Keratinocyte (primary cell): ENCODE measurements at regions not wholly inside any gene's neighbourhood (a gene's known extent, or its start where the extent isn't known, plus 50 kb on each side); places are given as distances from the start of the nearest gene placed in this dataset.

Experiments
- DNase-seq: peaks from one replicate; pipeline ENCODE4 v3.0.0-alpha.2; 2011; ENCODE audit warnings: low read depth, missing footprints, low spot score
- FAIRE-seq: peaks from 2 replicates; lab custom pipeline; 2011; peaks lifted over from hg19 to GRCh38; lab: Jason Lieb, UNC
- H2AFZ ChIP-seq: 2 replicates; pipeline ENCODE4 v1.6.0; 2012; ENCODE audit warnings: low read length, control low read depth, inconsistent platforms; ENCODE audit not compliant: control insufficient read depth
- H3K27ac ChIP-seq: 2 replicates; pipeline ENCODE4 v1.5.1; 2011; ENCODE audit warnings: low read length; ENCODE audit not compliant: control insufficient read depth, insufficient read depth
- H3K27me3 ChIP-seq: 3 replicates; pipeline ENCODE4 v1.6.0; 2011; ENCODE audit warnings: low read length; ENCODE audit not compliant: control insufficient read depth, insufficient read depth; ENCODE audit errors: extremely low read depth
- H3K36me3 ChIP-seq, 2 experiments: 2 replicates in 1 of 2; 3 replicates in 1 of 2; pipeline ENCODE4 v1.5.1; 2011; ENCODE audit warnings: low read length in 2 of 2, mild to moderate bottlenecking in 1 of 2; ENCODE audit not compliant: control insufficient read depth in 2 of 2, insufficient read depth in 2 of 2; ENCODE audit errors: extremely low read depth in 1 of 2
- H3K4me1 ChIP-seq: 3 replicates; pipeline ENCODE4 v1.5.1; 2011; ENCODE audit warnings: low read length; ENCODE audit not compliant: control insufficient read depth, insufficient read depth; ENCODE audit errors: extremely low read depth
- H3K4me2 ChIP-seq: 3 replicates; pipeline ENCODE4 v1.6.0; 2011; ENCODE audit warnings: low read depth, low read length; ENCODE audit not compliant: control insufficient read depth, insufficient read depth; ENCODE audit errors: extremely low read depth
- H3K4me3 ChIP-seq, 3 experiments: fragments of 200-600 bp in 1 of 3; sonication (generic) in 1 of 3; 2 replicates in 2 of 3; 3 replicates in 1 of 3; pipeline ENCODE4 v1.5.1; 2011 to 2016; ENCODE audit warnings: low read length in 3 of 3, mild to moderate bottlenecking in 3 of 3, control low read depth in 2 of 3, inconsistent platforms in 1 of 3, low read depth in 1 of 3, mixed read lengths in 1 of 3, mixed run types in 1 of 3, moderate library complexity in 1 of 3; ENCODE audit not compliant: control insufficient read depth in 2 of 3, insufficient read depth in 2 of 3; ENCODE audit errors: extremely low read depth in 1 of 3
- H3K79me2 ChIP-seq: 2 replicates; pipeline ENCODE4 v1.6.0; 2012; ENCODE audit warnings: low read length; ENCODE audit not compliant: control insufficient read depth, insufficient read depth
- H3K9ac ChIP-seq: 3 replicates; pipeline ENCODE4 v1.6.0; 2011; ENCODE audit warnings: low read length; ENCODE audit not compliant: control insufficient read depth, insufficient read depth; ENCODE audit errors: extremely low read depth
- H3K9me1 ChIP-seq: 3 replicates; pipeline ENCODE4 v1.6.0; 2011; ENCODE audit warnings: low read length; ENCODE audit not compliant: control insufficient read depth, insufficient read depth; ENCODE audit errors: extremely low read depth
- H3K9me3 ChIP-seq: 2 replicates; pipeline ENCODE4 v1.5.1; 2012; ENCODE audit warnings: low read depth, low read length; ENCODE audit not compliant: control insufficient read depth
- H4K20me1 ChIP-seq: 3 replicates; pipeline ENCODE4 v1.6.0; 2011; ENCODE audit warnings: low read length; ENCODE audit not compliant: control insufficient read depth, insufficient read depth; ENCODE audit errors: extremely low read depth
- EZH2 ChIP-seq: IDR thresholded peaks from one replicate; pipeline ENCODE4 v1.6.1; 2012; ENCODE audit warnings: inconsistent platforms, mild to moderate bottlenecking, low read length, moderate library complexity
- dilution Hi-C: fragments of 300-500 bp; cut with MboI; formaldehyde crosslinking; loops from one replicate; pipeline ENCODE4 v1.7.0; 2020; ENCODE audit warnings: low sequenced_read_pairs; ENCODE audit not compliant: extremely low pct_ligation_motif_present
- TF ChIP-seq, protein P1 (sequence below), 3 experiments: IDR thresholded peaks in 1 of 3; conservative IDR thresholded peaks in 1 of 3; optimal IDR thresholded peaks in 1 of 3; 2 replicates in 2 of 3; 3 replicates in 1 of 3; pipeline versions ENCODE3 to v1.5.1; 2011; ENCODE audit warnings: low read length in 3 of 3, mild to moderate bottlenecking in 3 of 3, moderate library complexity in 2 of 3, control low read depth in 1 of 3, inconsistent platforms in 1 of 3; ENCODE audit not compliant: insufficient read depth in 2 of 3; ENCODE audit errors: extremely low read depth in 1 of 3

DNA sequence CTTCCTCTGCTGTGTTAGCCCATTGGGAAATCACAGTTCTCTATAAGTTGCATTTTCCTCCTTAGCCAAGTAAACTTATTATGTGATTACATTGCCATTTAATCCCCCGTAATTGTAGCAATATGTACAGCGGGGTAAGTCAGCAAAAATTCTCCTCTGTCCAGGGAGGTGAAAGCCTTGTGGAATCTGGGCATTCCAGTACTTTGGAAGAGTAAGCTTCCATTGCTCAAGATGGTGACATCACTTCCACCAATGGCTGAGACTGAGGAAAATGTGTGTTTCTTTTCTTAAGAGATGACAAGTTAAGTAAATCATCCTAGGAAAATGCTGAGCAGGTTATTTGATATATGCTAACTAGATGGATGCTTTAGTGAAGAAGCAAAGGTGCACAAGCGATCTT lies 436.7 kb downstream of the CETN3 start:
- Histone ChIP-seq H4K20me1 (no peaks in the 10 kb centered on the region), H3K9me1 (no peaks in the 10 kb centered on the region), H3K79me2 (no peaks in the 10 kb centered on the region), H3K36me3 (no peaks in the 10 kb centered on the region), H2AFZ (no peak overlapping the region), H3K9me3 (no peaks in the 10 kb centered on the region), H3K4me3 (no peak overlapping the region), H3K27ac (no peak overlapping the region), H3K9ac (no peak overlapping the region), H3K4me1 (no peaks in the 10 kb centered on the region), H3K27me3 (no peaks in the 10 kb centered on the region), H3K4me2 (no peak overlapping the region)
- FAIRE-seq: no peak
- dilution Hi-C loops: no loop called here
- DNase-seq: no peak
- TF ChIP-seq EZH2: no peak
- TF ChIP-seq, protein P1, sequence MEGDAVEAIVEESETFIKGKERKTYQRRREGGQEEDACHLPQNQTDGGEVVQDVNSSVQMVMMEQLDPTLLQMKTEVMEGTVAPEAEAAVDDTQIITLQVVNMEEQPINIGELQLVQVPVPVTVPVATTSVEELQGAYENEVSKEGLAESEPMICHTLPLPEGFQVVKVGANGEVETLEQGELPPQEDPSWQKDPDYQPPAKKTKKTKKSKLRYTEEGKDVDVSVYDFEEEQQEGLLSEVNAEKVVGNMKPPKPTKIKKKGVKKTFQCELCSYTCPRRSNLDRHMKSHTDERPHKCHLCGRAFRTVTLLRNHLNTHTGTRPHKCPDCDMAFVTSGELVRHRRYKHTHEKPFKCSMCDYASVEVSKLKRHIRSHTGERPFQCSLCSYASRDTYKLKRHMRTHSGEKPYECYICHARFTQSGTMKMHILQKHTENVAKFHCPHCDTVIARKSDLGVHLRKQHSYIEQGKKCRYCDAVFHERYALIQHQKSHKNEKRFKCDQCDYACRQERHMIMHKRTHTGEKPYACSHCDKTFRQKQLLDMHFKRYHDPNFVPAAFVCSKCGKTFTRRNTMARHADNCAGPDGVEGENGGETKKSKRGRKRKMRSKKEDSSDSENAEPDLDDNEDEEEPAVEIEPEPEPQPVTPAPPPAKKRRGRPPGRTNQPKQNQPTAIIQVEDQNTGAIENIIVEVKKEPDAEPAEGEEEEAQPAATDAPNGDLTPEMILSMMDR (optimal IDR thresholded peaks at IDR 0.05 in 1 of 3, IDR thresholded peaks at IDR 0.05 in 1 of 3, conservative IDR thresholded peaks at IDR 0.05 in 1 of 3; ENCODE audit: extremely low read depth in 1 of 3, insufficient read depth in 2 of 3, low read length in 3 of 3): no peak

DNA sequence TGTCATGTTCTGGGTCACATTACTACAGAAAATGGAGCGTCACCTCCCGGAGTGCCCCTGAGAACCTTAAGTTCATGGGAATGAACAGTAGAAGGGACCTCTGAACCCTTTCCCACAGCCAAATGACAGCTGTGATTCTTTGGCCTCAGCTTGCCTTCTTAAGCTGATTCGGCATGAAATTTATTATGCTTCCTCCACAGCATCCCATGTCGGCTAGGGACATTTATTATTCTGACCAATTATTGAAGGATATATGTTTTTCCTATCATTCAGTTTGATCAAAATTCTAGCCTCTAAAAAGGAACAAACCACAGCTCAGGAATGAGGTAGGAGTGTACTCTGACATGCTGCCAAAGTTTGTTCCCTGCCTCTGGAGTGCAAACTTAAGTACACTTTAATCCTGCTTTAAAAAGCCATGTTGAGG lies 440.6 kb downstream of the CETN3 start:
- TF ChIP-seq, protein P1 (optimal IDR thresholded peaks at IDR 0.05 in 1 of 3, IDR thresholded peaks at IDR 0.05 in 1 of 3, conservative IDR thresholded peaks at IDR 0.05 in 1 of 3; ENCODE audit: extremely low read depth in 1 of 3, insufficient read depth in 2 of 3, low read length in 3 of 3): no peak
- TF ChIP-seq EZH2: no peak
- H3K4me2 ChIP-seq: no peak overlapping the region
- H3K27me3 ChIP-seq: no peaks in the 10 kb centered on the region
- no peaks in the 10 kb centered on the region for H4K20me1 ChIP-seq
- no peaks in the 10 kb centered on the region for H3K79me2 ChIP-seq
- dilution Hi-C loops: no loop called here
- no peak overlapping the region for H3K9ac ChIP-seq
- H3K27ac ChIP-seq: no peak overlapping the region
- H3K36me3 ChIP-seq: no peaks in the 10 kb centered on the region
- H3K4me3 ChIP-seq: no peak overlapping the region
- H2AFZ ChIP-seq: no peak overlapping the region
- H3K9me1 ChIP-seq: no peaks in the 10 kb centered on the region
- H3K4me1 ChIP-seq: no peaks in the 10 kb centered on the region
- no peaks in the 10 kb centered on the region for H3K9me3 ChIP-seq
- DNase-seq (no peak), FAIRE-seq (no peak)
